ENCODE measurements at regions not wholly inside any gene's neighbourhood (a gene's known extent, or its start where the extent isn't known, plus 50 kb on each side); places are given as distances from the start of the nearest gene placed in this dataset.

GRCh38 chr7:125254566-125254965, 324.9 kb upstream of the POT1 start:
- Mint-ChIP-seq H3K27me3 (ENCODE audit: low read depth, unreplicated experiment) (no peaks in the 10 kb centered on the region), H3K4me1 (ENCODE audit: low read depth, unreplicated experiment) (no peaks in the 10 kb centered on the region), H3K36me3 (ENCODE audit: low read depth, unreplicated experiment) (no peaks in the 10 kb centered on the region), H3K27ac (ENCODE audit: unreplicated experiment) (no peak overlapping the region), H3K4me3 (ENCODE audit: unreplicated experiment) (no peak overlapping the region), H3K9me3 (ENCODE audit: unreplicated experiment) (no peaks in the 10 kb centered on the region)
- Histone ChIP-seq H3K27me3 (ENCODE audit: insufficient read depth, low read length) (no peaks in the 10 kb centered on the region), H3K36me3 (ENCODE audit: insufficient read depth, low read length) (no peaks in the 10 kb centered on the region), H3K4me1 (ENCODE audit: insufficient read depth, low read length) (no peaks in the 10 kb centered on the region), H3K9me3 (ENCODE audit: insufficient read depth, low read depth, low read length) (no peaks in the 10 kb centered on the region), H3K9ac (ENCODE audit: low read length) (no peak overlapping the region), H3K27ac (ENCODE audit: low read depth, low read length) (no peak overlapping the region), H3K79me2 (ENCODE audit: insufficient read depth, low read length) (no peaks in the 10 kb centered on the region), H4K20me1 (ENCODE audit: insufficient read depth, low read length) (no peaks in the 10 kb centered on the region), H2AFZ (ENCODE audit: low read depth, low read length) (no peak overlapping the region), H3K4me2 (ENCODE audit: low read length) (no peak overlapping the region), H3K4me3 (ENCODE audit: insufficient read depth, low read depth, low read length) (no peak overlapping the region)
- DNase-seq (ENCODE audit: low read depth) = no peak
- TF ChIP-seq EZH2 (IDR thresholded peaks at IDR 0.05; ENCODE audit: insufficient read depth, low read length) = no peak
- no peak for TF ChIP-seq CTCF (IDR thresholded peaks at IDR 0.05; ENCODE audit: insufficient read depth, low read depth, low read length)
- no peak for FAIRE-seq

GRCh38 chr7:125253452-125254190, 324.0 kb upstream of the POT1 start:
- H3K27me3 Mint-ChIP-seq (ENCODE audit: low read depth, unreplicated experiment) = no peaks in the 10 kb centered on the region
- no peaks in the 10 kb centered on the region for H3K27me3 ChIP-seq (ENCODE audit: insufficient read depth, low read length)
- H3K4me3 ChIP-seq (ENCODE audit: insufficient read depth, low read depth, low read length) = no peak overlapping the region
- no peaks in the 10 kb centered on the region for H3K9me3 Mint-ChIP-seq (ENCODE audit: unreplicated experiment)
- no peak overlapping the region for H3K4me2 ChIP-seq (ENCODE audit: low read length)
- no peak overlapping the region for H3K4me3 Mint-ChIP-seq (ENCODE audit: unreplicated experiment)
- no peaks in the 10 kb centered on the region for H3K9me3 ChIP-seq (ENCODE audit: insufficient read depth, low read depth, low read length)
- H3K9ac ChIP-seq (ENCODE audit: low read length) = no peak overlapping the region
- H4K20me1 ChIP-seq (ENCODE audit: insufficient read depth, low read length) = no peaks in the 10 kb centered on the region
- no peak overlapping the region for H3K27ac ChIP-seq (ENCODE audit: low read depth, low read length)
- no peak overlapping the region for H2AFZ ChIP-seq (ENCODE audit: low read depth, low read length)
- no peak overlapping the region for H3K27ac Mint-ChIP-seq (ENCODE audit: unreplicated experiment)
- no peaks in the 10 kb centered on the region for H3K79me2 ChIP-seq (ENCODE audit: insufficient read depth, low read length)
- no peak for DNase-seq (ENCODE audit: low read depth)
- H3K4me1 ChIP-seq (ENCODE audit: insufficient read depth, low read length) = no peaks in the 10 kb centered on the region
- H3K36me3 Mint-ChIP-seq (ENCODE audit: low read depth, unreplicated experiment) = no peaks in the 10 kb centered on the region
- H3K4me1 Mint-ChIP-seq (ENCODE audit: low read depth, unreplicated experiment) = no peaks in the 10 kb centered on the region
- no peaks in the 10 kb centered on the region for H3K36me3 ChIP-seq (ENCODE audit: insufficient read depth, low read length)
- TF ChIP-seq CTCF (IDR thresholded peaks at IDR 0.05; ENCODE audit: insufficient read depth, low read depth, low read length) = no peak
- TF ChIP-seq EZH2 (IDR thresholded peaks at IDR 0.05; ENCODE audit: insufficient read depth, low read length) = no peak
- no peak for FAIRE-seq

- DNase-seq (ENCODE audit: low read depth) (no peak), FAIRE-seq (no peak)
- Mint-ChIP-seq H3K4me3 (ENCODE audit: unreplicated experiment) (no peak overlapping the region), H3K27ac (ENCODE audit: unreplicated experiment) (no peak overlapping the region), H3K27me3 (ENCODE audit: low read depth, unreplicated experiment) (no peaks in the 10 kb centered on the region), H3K4me1 (ENCODE audit: low read depth, unreplicated experiment) (no peaks in the 10 kb centered on the region), H3K36me3 (ENCODE audit: low read depth, unreplicated experiment) (no peaks in the 10 kb centered on the region), H3K9me3 (ENCODE audit: unreplicated experiment) (no peaks in the 10 kb centered on the region)
- Histone ChIP-seq H3K4me3 (ENCODE audit: insufficient read depth, low read depth, low read length) (no peak overlapping the region), H2AFZ (ENCODE audit: low read depth, low read length) (no peak overlapping the region), H3K9me3 (ENCODE audit: insufficient read depth, low read depth, low read length) (no peaks in the 10 kb centered on the region), H4K20me1 (ENCODE audit: insufficient read depth, low read length) (no peaks in the 10 kb centered on the region), H3K27ac (ENCODE audit: low read depth, low read length) (no peak overlapping the region), H3K4me1 (ENCODE audit: insufficient read depth, low read length) (no peaks in the 10 kb centered on the region), H3K36me3 (ENCODE audit: insufficient read depth, low read length) (no peaks in the 10 kb centered on the region), H3K79me2 (ENCODE audit: insufficient read depth, low read length) (no peaks in the 10 kb centered on the region), H3K9ac (ENCODE audit: low read length) (no peak overlapping the region), H3K4me2 (ENCODE audit: low read length) (no peak overlapping the region), H3K27me3 (ENCODE audit: insufficient read depth, low read length) (no peaks in the 10 kb centered on the region)
- TF ChIP-seq CTCF (IDR thresholded peaks at IDR 0.05; ENCODE audit: insufficient read depth, low read depth, low read length) (no peak), EZH2 (IDR thresholded peaks at IDR 0.05; ENCODE audit: insufficient read depth, low read length) (no peak)
These were observed 318.0 kb upstream of the POT1 start for GRCh38 chr7:125247514-125248098.

Data from astrocyte (in vitro differentiated cells and primary cell).